IMR-90 (cell line): ENCODE measurements at regions not wholly inside any gene's neighbourhood (a gene's known extent, or its start where the extent isn't known, plus 50 kb on each side); places are given as distances from the start of the nearest gene placed in this dataset.

Experiments
- ATAC-seq: fragments of 200-7000 bp; cut with Tn5 transposase; 2 replicates; pipeline ENCODE4 v1.9.1; 2020; ENCODE audit warnings: low read depth, mild to moderate bottlenecking, moderate library complexity
- BruUV-seq: library from RNA; stranded (reverse); fragments of 400-500 nt; replicated peaks from 2 replicates; lab custom pipeline; 2021; lab: Mats Ljungman, UMichigan
- CTCF ChIA-PET: fragments of 300-600 bp; formaldehyde crosslinking; extraction: SDS; loops from one replicate; lab custom pipeline; 2021; ENCODE audit warnings: antibody characterized with exemption; lab: Yijun Ruan, JAX
- POLR2A ChIA-PET: fragments of 300-600 bp; sonication (Branson Sonifier 250); formaldehyde crosslinking; loops from one replicate; lab custom pipeline; 2022; ENCODE audit warnings: antibody characterized with exemption; ENCODE audit not compliant: unreplicated experiment; lab: Charles Lee
- DNase-seq: peaks from one replicate; pipeline ENCODE4 v3.0.0; 2013
- H2AFZ ChIP-seq: replicated peaks from 2 replicates; pipeline ENCODE3; 2013; ENCODE audit warnings: low read length, mild to moderate bottlenecking; ENCODE audit not compliant: poor library complexity
- H2AK5ac ChIP-seq: 2 replicates; pipeline ENCODE4 v1.6.1; 2013; ENCODE audit warnings: low read depth, low read length, inconsistent platforms
- H2AK9ac ChIP-seq: replicated peaks from 2 replicates; pipeline ENCODE3; 2013; ENCODE audit warnings: mild to moderate bottlenecking, low read depth, low read length, moderate library complexity; ENCODE audit not compliant: poor library complexity
- H2BK120ac ChIP-seq: 2 replicates; pipeline ENCODE4 v1.6.1; 2013; ENCODE audit warnings: low read depth, low read length, inconsistent platforms
- H2BK15ac ChIP-seq: 3 replicates; pipeline ENCODE4 v1.6.1; 2013; ENCODE audit warnings: low read depth, low read length, inconsistent platforms
- H2BK20ac ChIP-seq: 2 replicates; pipeline ENCODE4 v1.6.1; 2013; ENCODE audit warnings: low read depth, mild to moderate bottlenecking, inconsistent platforms, low read length, moderate library complexity
- H2BK5ac ChIP-seq: 2 replicates; pipeline ENCODE4 v1.6.1; 2013; ENCODE audit warnings: mild to moderate bottlenecking, low read depth, low read length, inconsistent platforms; ENCODE audit not compliant: poor library complexity, severe bottlenecking
- H3K14ac ChIP-seq: replicated peaks from 2 replicates; pipeline ENCODE4 v1.6.1; 2013; ENCODE audit warnings: low read depth, low read length, inconsistent platforms
- H3K18ac ChIP-seq: 2 replicates; pipeline ENCODE4 v1.6.1; 2013; ENCODE audit warnings: low read depth, low read length, control low read depth
- H3K23ac ChIP-seq: 2 replicates; pipeline ENCODE4 v1.6.1; 2013; ENCODE audit warnings: low read depth, low read length, inconsistent platforms
- H3K27ac ChIP-seq: 2 replicates; pipeline ENCODE4 v1.5.1; 2013; ENCODE audit warnings: mild to moderate bottlenecking, control low read depth, low read length; ENCODE audit not compliant: insufficient read depth
- H3K27me3 ChIP-seq: 2 replicates; pipeline ENCODE4 v1.6.1; 2013; ENCODE audit warnings: low read length; ENCODE audit not compliant: control insufficient read depth, insufficient read depth
- H3K36me3 ChIP-seq: 2 replicates; pipeline ENCODE4 v1.6.1; 2013; ENCODE audit warnings: low read length, mixed read lengths; ENCODE audit not compliant: control insufficient read depth, insufficient read depth
- H3K4ac ChIP-seq: 2 replicates; pipeline ENCODE4 v1.6.1; 2013; ENCODE audit warnings: low read depth, low read length, inconsistent platforms
- H3K4me1 ChIP-seq: 2 replicates; pipeline ENCODE4 v1.6.1; 2013; ENCODE audit warnings: low read length, mixed read lengths; ENCODE audit not compliant: control insufficient read depth, insufficient read depth
- H3K4me2 ChIP-seq: 2 replicates; pipeline ENCODE4 v1.6.1; 2013; ENCODE audit warnings: low read depth, mild to moderate bottlenecking, control low read depth, low read length, moderate library complexity
- H3K4me3 ChIP-seq: 2 replicates; pipeline ENCODE4 v1.5.1; 2013; ENCODE audit warnings: low read depth, mild to moderate bottlenecking, control low read depth, low read length, moderate library complexity; ENCODE audit not compliant: insufficient read depth
- H3K56ac ChIP-seq: 2 replicates; pipeline ENCODE4 v1.6.1; 2013; ENCODE audit warnings: low read length, inconsistent platforms; ENCODE audit not compliant: insufficient read depth; ENCODE audit errors: extremely low read depth
- H3K79me1 ChIP-seq, 2 experiments: 2 replicates each; pipeline ENCODE4 v1.6.1; 2013; ENCODE audit warnings: low read length in 2 of 2, inconsistent platforms in 1 of 2, low read depth in 1 of 2
- H3K9ac ChIP-seq: 2 replicates; pipeline ENCODE4 v1.6.1; 2013; ENCODE audit warnings: low read depth, low read length, control low read depth
- H3K9me1 ChIP-seq: 2 replicates; pipeline ENCODE4 v1.6.1; 2013; ENCODE audit warnings: low read length, inconsistent platforms; ENCODE audit not compliant: insufficient read depth
- H3K9me3 ChIP-seq: 2 replicates; pipeline ENCODE4 v1.6.1; 2013; ENCODE audit warnings: low read length; ENCODE audit not compliant: control insufficient read depth, insufficient read depth
- H4K20me1 ChIP-seq: 2 replicates; pipeline ENCODE4 v1.6.1; 2013; ENCODE audit warnings: low read length, inconsistent platforms; ENCODE audit not compliant: insufficient read depth
- H4K5ac ChIP-seq: 2 replicates; pipeline ENCODE4 v1.6.1; 2013; ENCODE audit warnings: mild to moderate bottlenecking, low read depth, low read length, control low read depth
- H4K8ac ChIP-seq, 2 experiments: 2 replicates each; pipeline ENCODE4 v1.6.1; 2013; ENCODE audit warnings: low read depth in 2 of 2, low read length in 2 of 2, control low read depth in 1 of 2, inconsistent platforms in 1 of 2
- H4K91ac ChIP-seq: 2 replicates; pipeline ENCODE4 v1.6.1; 2013; ENCODE audit warnings: low read depth, low read length, inconsistent platforms; ENCODE audit not compliant: insufficient read depth
- CTCF ChIP-seq: conservative IDR thresholded peaks from 2 replicates; pipeline ENCODE4 v1.5.1; 2012; ENCODE audit warnings: mild to moderate bottlenecking, low read depth, low read length, improper control_type of control experiment
- FOS ChIP-seq: fragments of 150-350 bp; IDR thresholded peaks from 2 replicates; pipeline ENCODE4 v1.6.1; 2016; ENCODE audit warnings: low read depth, low read length
- MXI1 ChIP-seq: IDR thresholded peaks from 2 replicates; pipeline ENCODE4 v1.6.1; 2012; ENCODE audit warnings: low read depth, mild to moderate bottlenecking, low read length, moderate library complexity, borderline replicate concordance
- NFE2L2 ChIP-seq: fragments of 150-350 bp; IDR thresholded peaks from 2 replicates; pipeline ENCODE4 v1.6.1; 2016; ENCODE audit warnings: low read depth, mild to moderate bottlenecking, low read length
- POLR2A ChIP-seq: IDR thresholded peaks from 2 replicates; pipeline ENCODE4 v1.6.1; 2012; ENCODE audit warnings: mild to moderate bottlenecking, low read depth, low read length
- RCOR1 ChIP-seq: IDR thresholded peaks from 2 replicates; pipeline ENCODE4 v1.6.1; 2012; ENCODE audit warnings: mild to moderate bottlenecking, low read length, improper control_type of control experiment; ENCODE audit not compliant: insufficient replicate concordance
- WGBS, 2 experiments: methylation state at CpG; one replicate each; pipeline versions ENCODE4 v1.1.5 to v1.1.7; 2013; ENCODE audit warnings: missing lambda C conversion rate in 2 of 2; ENCODE audit not compliant: insufficient read length in 1 of 2; ENCODE audit errors: extremely low coverage in 2 of 2; 5-methylcytosine and 5-hydroxymethylcytosine counted together
- dilution Hi-C: fragments of 300-500 bp; cut with HindIII; formaldehyde crosslinking; loops from one replicate; pipeline ENCODE4 v1.14.3; 2018; ENCODE audit warnings: low sequenced_read_pairs; ENCODE audit not compliant: unreplicated experiment
- in situ Hi-C: fragments of 300-500 bp; cut with MboI; formaldehyde crosslinking; loops from 3 replicates; pipeline ENCODE4 v1.14.3; 2019; ENCODE audit warnings: low sequenced_read_pairs, inconsistent platforms, mixed read lengths
- intact Hi-C: fragments of 100-400 bp; cut with micrococcal nuclease; formaldehyde crosslinking; loops from 2 replicates; pipeline ENCODE4 v1.10.0; 2022

DNA sequence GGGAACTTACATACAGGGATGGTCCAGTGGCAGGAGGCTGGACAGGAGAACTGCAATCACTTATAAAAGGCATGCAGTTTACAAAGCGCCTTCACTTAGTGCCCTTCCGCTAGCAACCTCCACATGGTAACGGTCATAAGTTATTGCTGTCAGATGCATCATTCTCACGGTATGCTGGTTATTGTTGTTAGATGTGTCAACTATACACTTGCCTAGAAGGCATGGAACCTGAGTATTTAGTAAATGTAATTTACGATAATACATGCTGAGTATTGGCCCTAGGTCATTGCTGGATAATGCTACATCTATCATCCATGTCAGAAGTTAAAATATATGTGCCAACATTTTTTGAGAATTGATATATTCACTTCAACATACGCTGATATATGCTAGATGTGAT is 155.1 kb upstream of the MBL2 start:
- H3K9me3 ChIP-seq, result no peaks in the 10 kb centered on the region
- no peaks in the 10 kb centered on the region; the same call in 1 of the 2 replicates for H3K9me1 ChIP-seq
- no peak overlapping the region for H3K9ac ChIP-seq
- no peaks in the 10 kb centered on the region for H3K36me3 ChIP-seq
- no peak overlapping the region for H2BK120ac ChIP-seq
- H2BK15ac ChIP-seq, result no peak overlapping the region
- in situ Hi-C loops, result no loop called here
- H4K5ac ChIP-seq, result no peak overlapping the region
- H3K14ac ChIP-seq, result no peak overlapping the region
- H2AK9ac ChIP-seq, result no peak overlapping the region
- dilution Hi-C loops, result no loop called here
- no peaks in the 10 kb centered on the region for H3K4me1 ChIP-seq
- no peak overlapping the region for H4K8ac ChIP-seq
- H2BK20ac ChIP-seq, result no peak overlapping the region
- BruUV-seq, result no TSS peak
- ChIA-PET POLR2A (no interaction called here), CTCF (no interaction called here)
- no peaks in the 10 kb centered on the region for H4K20me1 ChIP-seq
- no peak overlapping the region for H3K4me2 ChIP-seq
- no peak overlapping the region for H2AFZ ChIP-seq
- H3K56ac ChIP-seq, result no peak overlapping the region
- H3K23ac ChIP-seq, result no peak overlapping the region
- no CpG with 5 or more reads among the region's 6 CpGs for WGBS, 2 experiments
- no peak overlapping the region for H2AK5ac ChIP-seq
- H3K79me1 ChIP-seq, result no peaks in the 10 kb centered on the region
- no peak overlapping the region for H3K4ac ChIP-seq
- DNase-seq (no peak), ATAC-seq (no peak)
- intact Hi-C loops, result no loop called here
- no peak overlapping the region for H3K27ac ChIP-seq
- H3K4me3 ChIP-seq, result no peak overlapping the region
- TF ChIP-seq RCOR1 (no peak), CTCF (no peak), NFE2L2 (no peak), POLR2A (no peak), FOS (no peak), MXI1 (no peak)
- H3K27me3 ChIP-seq, result no peaks in the 10 kb centered on the region; the same call in 1 of the 2 replicates
- H3K18ac ChIP-seq, result no peak overlapping the region
- H2BK5ac ChIP-seq, result no peak overlapping the region
- no peak overlapping the region for H4K91ac ChIP-seq
